ENCODE measurements at regions not wholly inside any gene's neighbourhood (a gene's known extent, or its start where the extent isn't known, plus 50 kb on each side); places are given as distances from the start of the nearest gene placed in this dataset.

DNA sequence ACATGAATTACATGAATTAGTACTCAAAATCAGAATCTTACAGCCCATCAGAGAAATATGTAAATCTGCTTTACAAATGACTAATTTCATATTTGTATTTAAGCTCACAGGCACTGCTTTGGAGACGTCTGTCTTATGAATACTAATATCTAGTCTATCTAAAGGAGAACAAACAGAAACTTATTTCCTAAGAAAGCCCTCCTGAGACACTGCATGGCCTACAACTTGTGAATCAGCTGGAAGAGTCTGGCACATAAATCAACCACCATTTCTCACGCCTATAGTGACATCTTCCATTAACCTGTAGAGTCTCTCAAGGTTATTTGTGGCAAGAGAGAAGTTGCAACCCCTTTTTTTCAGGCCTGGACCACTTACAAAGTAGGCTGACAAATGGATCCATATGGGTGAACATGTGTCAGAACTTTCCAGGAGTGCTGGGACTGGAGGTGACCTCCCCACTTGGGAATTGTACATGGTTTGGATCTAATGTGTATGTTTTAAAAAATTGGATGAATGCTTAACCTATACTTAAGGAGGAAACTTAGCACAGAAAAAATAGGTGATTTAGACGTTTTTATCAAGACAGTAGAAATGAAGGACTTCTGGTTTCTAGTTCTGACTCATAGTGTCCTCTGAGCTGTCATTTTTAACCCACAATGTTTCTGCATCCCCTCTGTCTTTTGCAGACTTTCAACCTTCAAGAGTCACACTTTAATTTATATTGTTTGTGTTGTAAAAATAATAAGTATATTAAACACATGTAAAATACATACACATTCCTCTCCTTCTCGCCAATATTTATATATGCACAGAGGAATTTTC lies 83.2 kb upstream of the ARHGAP24 start:
- H2BK120ac ChIP-seq (ENCODE audit: low read depth, low read length) = no peak overlapping the region
- H2AFZ ChIP-seq (ENCODE audit: low read length) = no peak overlapping the region
- no peaks in the 10 kb centered on the region for H3K27me3 ChIP-seq (ENCODE audit: control insufficient read depth in 3 of 3, insufficient read depth in 3 of 3, low read depth in 1 of 3, low read length in 3 of 3)
- no CpG with 5 or more reads among the region's 4 CpGs for WGBS, 2 donors (ENCODE audit: extremely low coverage in 2 of 2, insufficient read length in 2 of 2, insufficient replicate concordance in 1 of 2)
- no peaks in the 10 kb centered on the region for H3K4me1 ChIP-seq (ENCODE audit: control insufficient read depth in 2 of 2, insufficient read depth in 1 of 2, low read depth in 1 of 2, low read length in 2 of 2)
- H2BK5ac ChIP-seq (ENCODE audit: low read length) = no peak overlapping the region
- H3K18ac ChIP-seq (ENCODE audit: low read length) = no peak overlapping the region
- no peak overlapping the region for H3K4ac ChIP-seq (ENCODE audit: low read length)
- H3K9ac ChIP-seq (ENCODE audit: low read depth, low read length, poor library complexity) = no peak overlapping the region
- no peak overlapping the region for H2AK5ac ChIP-seq (ENCODE audit: low read depth, low read length)
- H3K9me3 ChIP-seq (replicated peaks in 1 of 2; ENCODE audit: control insufficient read depth in 2 of 2, insufficient read depth in 1 of 2, low read depth in 1 of 2, low read length in 2 of 2) = no peaks in the 10 kb centered on the region
- H3K14ac ChIP-seq (ENCODE audit: low read length) = no peak overlapping the region
- H3K27ac ChIP-seq (replicated peaks; ENCODE audit: low read length) = no peak overlapping the region
- H4K8ac ChIP-seq (ENCODE audit: low read depth, low read length) = no peak overlapping the region
- H3K4me3 ChIP-seq (ENCODE audit: low read length in 2 of 2) = no peak overlapping the region
- H3K23ac ChIP-seq (ENCODE audit: low read depth, low read length, poor library complexity) = no peak overlapping the region
- no peak overlapping the region for H2BK12ac ChIP-seq (ENCODE audit: low read length)
- H3K36me3 ChIP-seq (replicated peaks in 1 of 2; ENCODE audit: control insufficient read depth in 2 of 2, insufficient read depth in 2 of 2, low read length in 2 of 2) = no peaks in the 10 kb centered on the region
- no peaks in the 10 kb centered on the region for H3K79me1 ChIP-seq (ENCODE audit: low read depth, low read length)
- H3K4me2 ChIP-seq (ENCODE audit: insufficient read depth, low read length, poor library complexity, severe bottlenecking) = no peak overlapping the region
- H2BK15ac ChIP-seq (ENCODE audit: low read length) = no peak overlapping the region
- H4K91ac ChIP-seq (ENCODE audit: low read depth, low read length, poor library complexity) = no peak overlapping the region
- no peak for DNase-seq (ENCODE audit: low spot score)

GRCh38 chr4:85393201-85393600 lies 81.7 kb upstream of the ARHGAP24 start:
- no peak overlapping the region for H2BK15ac ChIP-seq (ENCODE audit: low read length)
- no peak overlapping the region for H2BK5ac ChIP-seq (ENCODE audit: low read length)
- H2AK5ac ChIP-seq (ENCODE audit: low read depth, low read length) = no peak overlapping the region
- H3K4me1 ChIP-seq (ENCODE audit: control insufficient read depth in 2 of 2, insufficient read depth in 1 of 2, low read depth in 1 of 2, low read length in 2 of 2) = no peaks in the 10 kb centered on the region
- no peaks in the 10 kb centered on the region for H3K79me1 ChIP-seq (ENCODE audit: low read depth, low read length)
- H3K36me3 ChIP-seq (replicated peaks in 1 of 2; ENCODE audit: control insufficient read depth in 2 of 2, insufficient read depth in 2 of 2, low read length in 2 of 2) = no peaks in the 10 kb centered on the region
- H3K4me3 ChIP-seq (ENCODE audit: low read length in 2 of 2) = no peak overlapping the region
- DNase-seq (ENCODE audit: low spot score) = no peak
- H3K4ac ChIP-seq (ENCODE audit: low read length) = no peak overlapping the region
- H3K9me3 ChIP-seq (replicated peaks in 1 of 2; ENCODE audit: control insufficient read depth in 2 of 2, insufficient read depth in 1 of 2, low read depth in 1 of 2, low read length in 2 of 2) = no peaks in the 10 kb centered on the region
- no peak overlapping the region for H4K8ac ChIP-seq (ENCODE audit: low read depth, low read length)
- H3K27me3 ChIP-seq (ENCODE audit: control insufficient read depth in 3 of 3, insufficient read depth in 3 of 3, low read depth in 1 of 3, low read length in 3 of 3) = no peaks in the 10 kb centered on the region
- no peak overlapping the region for H3K14ac ChIP-seq (ENCODE audit: low read length)
- H2AFZ ChIP-seq (ENCODE audit: low read length) = no peak overlapping the region
- H3K27ac ChIP-seq (replicated peaks; ENCODE audit: low read length) = no peak overlapping the region
- WGBS, 2 donors (ENCODE audit: extremely low coverage in 2 of 2, insufficient read length in 2 of 2, insufficient replicate concordance in 1 of 2) = no CpG with 5 or more reads among the region's 3 CpGs
- no peak overlapping the region for H3K18ac ChIP-seq (ENCODE audit: low read length)
- no peak overlapping the region for H3K9ac ChIP-seq (ENCODE audit: low read depth, low read length, poor library complexity)
- no peak overlapping the region for H2BK120ac ChIP-seq (ENCODE audit: low read depth, low read length)
- H4K91ac ChIP-seq (ENCODE audit: low read depth, low read length, poor library complexity) = no peak overlapping the region
- H2BK12ac ChIP-seq (ENCODE audit: low read length) = no peak overlapping the region
- H3K23ac ChIP-seq (ENCODE audit: low read depth, low read length, poor library complexity) = no peak overlapping the region
- H3K4me2 ChIP-seq (ENCODE audit: insufficient read depth, low read length, poor library complexity, severe bottlenecking) = no peak overlapping the region

DNA sequence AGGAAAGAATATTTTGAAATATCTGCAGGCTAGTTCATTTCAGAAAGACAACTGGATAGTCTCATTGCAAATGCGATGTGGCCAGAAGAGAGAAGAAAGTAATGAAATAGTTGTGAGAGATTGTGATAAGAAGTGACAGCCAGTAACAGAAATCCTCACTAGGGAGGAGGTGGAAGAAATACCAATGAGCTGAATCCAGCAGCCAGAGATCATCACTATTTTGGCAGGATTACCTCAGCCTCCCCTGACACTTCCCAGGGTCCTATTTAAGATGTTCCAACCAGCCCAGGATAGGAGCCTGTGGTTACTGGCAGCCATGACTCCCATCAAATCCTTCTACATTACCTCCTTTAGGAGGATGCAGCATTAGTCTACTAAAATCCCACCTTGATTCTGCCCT lies 76.7 kb upstream of the ARHGAP24 start:
- Histone ChIP-seq H2BK120ac (ENCODE audit: low read depth, low read length) (no peak overlapping the region), H3K23ac (ENCODE audit: low read depth, low read length, poor library complexity) (no peak overlapping the region), H2AK5ac (ENCODE audit: low read depth, low read length) (no peak overlapping the region), H3K27me3 (ENCODE audit: control insufficient read depth in 3 of 3, insufficient read depth in 3 of 3, low read depth in 1 of 3, low read length in 3 of 3) (no peaks in the 10 kb centered on the region), H3K4me1 (ENCODE audit: control insufficient read depth in 2 of 2, insufficient read depth in 1 of 2, low read depth in 1 of 2, low read length in 2 of 2) (no peaks in the 10 kb centered on the region), H2BK12ac (ENCODE audit: low read length) (no peak overlapping the region), H3K4ac (ENCODE audit: low read length) (no peak overlapping the region), H3K36me3 (replicated peaks in 1 of 2; ENCODE audit: control insufficient read depth in 2 of 2, insufficient read depth in 2 of 2, low read length in 2 of 2) (no peaks in the 10 kb centered on the region), H3K27ac (replicated peaks; ENCODE audit: low read length) (no peak overlapping the region), H3K18ac (ENCODE audit: low read length) (no peak overlapping the region), H3K9ac (ENCODE audit: low read depth, low read length, poor library complexity) (no peak overlapping the region), H3K9me3 (replicated peaks in 1 of 2; ENCODE audit: control insufficient read depth in 2 of 2, insufficient read depth in 1 of 2, low read depth in 1 of 2, low read length in 2 of 2) (no peaks in the 10 kb centered on the region), H2BK5ac (ENCODE audit: low read length) (no peak overlapping the region), H3K14ac (ENCODE audit: low read length) (no peak overlapping the region), H4K91ac (ENCODE audit: low read depth, low read length, poor library complexity) (no peak overlapping the region), H3K4me2 (ENCODE audit: insufficient read depth, low read length, poor library complexity, severe bottlenecking) (no peak overlapping the region), H4K8ac (ENCODE audit: low read depth, low read length) (no peak overlapping the region), H3K4me3 (ENCODE audit: low read length in 2 of 2) (no peak overlapping the region), H2BK15ac (ENCODE audit: low read length) (no peak overlapping the region), H3K79me1 (ENCODE audit: low read depth, low read length) (no peaks in the 10 kb centered on the region), H2AFZ (ENCODE audit: low read length) (no peak overlapping the region)
- no CpG with 5 or more reads among the region's 1 CpG for WGBS, 2 donors (ENCODE audit: extremely low coverage in 2 of 2, insufficient read length in 2 of 2, insufficient replicate concordance in 1 of 2)
- no peak for DNase-seq (ENCODE audit: low spot score)

DNA sequence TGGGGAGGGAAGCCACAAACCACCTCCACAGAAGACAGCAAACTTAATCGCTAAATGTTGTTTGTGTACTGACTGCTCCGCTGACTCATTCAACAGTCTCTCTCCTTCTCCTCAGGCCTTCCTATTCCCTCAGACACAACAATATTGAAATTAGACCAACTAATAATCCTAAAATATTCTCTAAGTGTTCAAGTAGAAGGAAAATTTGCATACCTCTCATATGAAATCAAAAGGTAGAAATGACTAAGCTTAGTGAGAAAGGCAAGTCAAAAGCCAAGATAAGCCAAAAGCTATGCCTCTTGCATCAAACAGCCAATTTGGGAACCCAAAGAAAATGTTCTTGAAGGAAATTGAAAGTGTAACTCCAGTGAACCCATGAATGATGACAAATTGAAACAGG lies 75.7 kb upstream of the ARHGAP24 start:
- H3K36me3 ChIP-seq (replicated peaks in 1 of 2; ENCODE audit: control insufficient read depth in 2 of 2, insufficient read depth in 2 of 2, low read length in 2 of 2) = no peaks in the 10 kb centered on the region
- no peak overlapping the region for H3K14ac ChIP-seq (ENCODE audit: low read length)
- no peak overlapping the region for H3K27ac ChIP-seq (replicated peaks; ENCODE audit: low read length)
- no CpG with 5 or more reads among the region's 2 CpGs for WGBS, 2 donors (ENCODE audit: extremely low coverage in 2 of 2, insufficient read length in 2 of 2, insufficient replicate concordance in 1 of 2)
- H3K4me1 ChIP-seq (ENCODE audit: control insufficient read depth in 2 of 2, insufficient read depth in 1 of 2, low read depth in 1 of 2, low read length in 2 of 2) = no peaks in the 10 kb centered on the region
- H3K9ac ChIP-seq (ENCODE audit: low read depth, low read length, poor library complexity) = no peak overlapping the region
- no peaks in the 10 kb centered on the region for H3K27me3 ChIP-seq (ENCODE audit: control insufficient read depth in 3 of 3, insufficient read depth in 3 of 3, low read depth in 1 of 3, low read length in 3 of 3)
- no peak overlapping the region for H2AK5ac ChIP-seq (ENCODE audit: low read depth, low read length)
- H3K9me3 ChIP-seq (replicated peaks in 1 of 2; ENCODE audit: control insufficient read depth in 2 of 2, insufficient read depth in 1 of 2, low read depth in 1 of 2, low read length in 2 of 2) = no peaks in the 10 kb centered on the region
- no peak overlapping the region for H2BK5ac ChIP-seq (ENCODE audit: low read length)
- no peak overlapping the region for H3K4ac ChIP-seq (ENCODE audit: low read length)
- no peak for DNase-seq (ENCODE audit: low spot score)
- no peak overlapping the region for H3K4me3 ChIP-seq (ENCODE audit: low read length in 2 of 2)
- no peak overlapping the region for H2BK15ac ChIP-seq (ENCODE audit: low read length)
- H2BK120ac ChIP-seq (ENCODE audit: low read depth, low read length) = no peak overlapping the region
- H4K8ac ChIP-seq (ENCODE audit: low read depth, low read length) = no peak overlapping the region
- H3K18ac ChIP-seq (ENCODE audit: low read length) = no peak overlapping the region
- no peak overlapping the region for H3K4me2 ChIP-seq (ENCODE audit: insufficient read depth, low read length, poor library complexity, severe bottlenecking)
- H2BK12ac ChIP-seq (ENCODE audit: low read length) = no peak overlapping the region
- no peak overlapping the region for H3K23ac ChIP-seq (ENCODE audit: low read depth, low read length, poor library complexity)
- H4K91ac ChIP-seq (ENCODE audit: low read depth, low read length, poor library complexity) = no peak overlapping the region
- no peaks in the 10 kb centered on the region for H3K79me1 ChIP-seq (ENCODE audit: low read depth, low read length)
- H2AFZ ChIP-seq (ENCODE audit: low read length) = no peak overlapping the region
